HL-60 (cell line): ENCODE measurements at regions not wholly inside any gene's neighbourhood (a gene's known extent, or its start where the extent isn't known, plus 50 kb on each side); places are given as distances from the start of the nearest gene placed in this dataset.

Experiments
- DNase-seq, 2 experiments: peaks; one replicate each; pipeline ENCODE4 v3.0.0-alpha.2; 2010 to 2020; ENCODE audit warnings: low read depth in 1 of 2, low spot score in 1 of 2
- H3K27ac ChIP-seq: fragments of 250-450 bp; sonication (Bioruptor Pico); replicated peaks from 2 replicates; pipeline ENCODE4 v1.5.1; 2020; ENCODE audit warnings: mild to moderate bottlenecking, moderate library complexity
- H3K27me3 ChIP-seq: fragments of 250-450 bp; sonication (Bioruptor Pico); 2 replicates; pipeline ENCODE4 v1.5.1; 2021; ENCODE audit warnings: mild to moderate bottlenecking, moderate library complexity; ENCODE audit not compliant: insufficient read depth, poor library complexity, severe bottlenecking
- H3K4me3 ChIP-seq: replicated peaks from 2 replicates; pipeline ENCODE4 v1.5.1; 2011; ENCODE audit warnings: mild to moderate bottlenecking, control low read depth, low read length; ENCODE audit not compliant: insufficient read depth
- GABPA ChIP-seq: IDR thresholded peaks from 2 replicates; pipeline ENCODE4 v1.6.1; 2012; ENCODE audit warnings: low read depth
- POLR2AphosphoS5 ChIP-seq: IDR thresholded peaks from 2 replicates; pipeline ENCODE4 v1.6.1; 2012; ENCODE audit warnings: low read depth
- SPI1 ChIP-seq: IDR thresholded peaks from 2 replicates; pipeline ENCODE4 v1.6.1; 2012; ENCODE audit warnings: low read depth, mild to moderate bottlenecking, borderline replicate concordance
- TF ChIP-seq, protein P1 (sequence below): IDR thresholded peaks from one replicate; pipeline ENCODE4 v1.5.1; 2011; ENCODE audit warnings: low read length, control low read depth, inconsistent platforms; ENCODE audit not compliant: insufficient read depth
- TF ChIP-seq, protein P2 (sequence below): IDR thresholded peaks from 2 replicates; pipeline ENCODE4 v1.6.1; 2012; ENCODE audit warnings: low read depth; ENCODE audit not compliant: insufficient replicate concordance

DNA sequence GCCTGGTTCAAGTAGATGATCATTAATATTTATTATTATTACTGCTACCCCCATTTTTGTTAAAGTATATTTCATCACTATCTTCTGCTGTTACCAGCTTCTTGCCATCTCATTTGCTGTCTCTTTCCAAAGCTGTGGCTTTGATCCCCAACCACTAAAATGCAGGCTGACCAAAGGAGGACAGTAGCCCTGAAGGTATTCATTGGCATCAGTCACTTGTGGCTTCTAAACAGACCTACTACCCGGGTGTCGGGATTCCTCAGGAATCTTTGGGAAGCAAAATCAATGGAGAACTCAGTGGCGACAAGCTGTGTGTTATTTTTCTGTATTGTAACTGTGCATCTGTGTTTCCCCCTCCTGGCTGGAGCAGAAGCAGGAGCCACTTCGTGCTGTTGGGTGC lies 379.2 kb upstream of the ERCC4 start:
- Histone ChIP-seq H3K27ac (no peak overlapping the region), H3K27me3 (no peaks in the 10 kb centered on the region), H3K4me3 (no peak overlapping the region)
- no peak for DNase-seq
- TF ChIP-seq POLR2AphosphoS5, result no peak
- TF ChIP-seq GABPA, result no peak
- TF ChIP-seq, protein P1, sequence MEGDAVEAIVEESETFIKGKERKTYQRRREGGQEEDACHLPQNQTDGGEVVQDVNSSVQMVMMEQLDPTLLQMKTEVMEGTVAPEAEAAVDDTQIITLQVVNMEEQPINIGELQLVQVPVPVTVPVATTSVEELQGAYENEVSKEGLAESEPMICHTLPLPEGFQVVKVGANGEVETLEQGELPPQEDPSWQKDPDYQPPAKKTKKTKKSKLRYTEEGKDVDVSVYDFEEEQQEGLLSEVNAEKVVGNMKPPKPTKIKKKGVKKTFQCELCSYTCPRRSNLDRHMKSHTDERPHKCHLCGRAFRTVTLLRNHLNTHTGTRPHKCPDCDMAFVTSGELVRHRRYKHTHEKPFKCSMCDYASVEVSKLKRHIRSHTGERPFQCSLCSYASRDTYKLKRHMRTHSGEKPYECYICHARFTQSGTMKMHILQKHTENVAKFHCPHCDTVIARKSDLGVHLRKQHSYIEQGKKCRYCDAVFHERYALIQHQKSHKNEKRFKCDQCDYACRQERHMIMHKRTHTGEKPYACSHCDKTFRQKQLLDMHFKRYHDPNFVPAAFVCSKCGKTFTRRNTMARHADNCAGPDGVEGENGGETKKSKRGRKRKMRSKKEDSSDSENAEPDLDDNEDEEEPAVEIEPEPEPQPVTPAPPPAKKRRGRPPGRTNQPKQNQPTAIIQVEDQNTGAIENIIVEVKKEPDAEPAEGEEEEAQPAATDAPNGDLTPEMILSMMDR, result no peak
- TF ChIP-seq, protein P2, sequence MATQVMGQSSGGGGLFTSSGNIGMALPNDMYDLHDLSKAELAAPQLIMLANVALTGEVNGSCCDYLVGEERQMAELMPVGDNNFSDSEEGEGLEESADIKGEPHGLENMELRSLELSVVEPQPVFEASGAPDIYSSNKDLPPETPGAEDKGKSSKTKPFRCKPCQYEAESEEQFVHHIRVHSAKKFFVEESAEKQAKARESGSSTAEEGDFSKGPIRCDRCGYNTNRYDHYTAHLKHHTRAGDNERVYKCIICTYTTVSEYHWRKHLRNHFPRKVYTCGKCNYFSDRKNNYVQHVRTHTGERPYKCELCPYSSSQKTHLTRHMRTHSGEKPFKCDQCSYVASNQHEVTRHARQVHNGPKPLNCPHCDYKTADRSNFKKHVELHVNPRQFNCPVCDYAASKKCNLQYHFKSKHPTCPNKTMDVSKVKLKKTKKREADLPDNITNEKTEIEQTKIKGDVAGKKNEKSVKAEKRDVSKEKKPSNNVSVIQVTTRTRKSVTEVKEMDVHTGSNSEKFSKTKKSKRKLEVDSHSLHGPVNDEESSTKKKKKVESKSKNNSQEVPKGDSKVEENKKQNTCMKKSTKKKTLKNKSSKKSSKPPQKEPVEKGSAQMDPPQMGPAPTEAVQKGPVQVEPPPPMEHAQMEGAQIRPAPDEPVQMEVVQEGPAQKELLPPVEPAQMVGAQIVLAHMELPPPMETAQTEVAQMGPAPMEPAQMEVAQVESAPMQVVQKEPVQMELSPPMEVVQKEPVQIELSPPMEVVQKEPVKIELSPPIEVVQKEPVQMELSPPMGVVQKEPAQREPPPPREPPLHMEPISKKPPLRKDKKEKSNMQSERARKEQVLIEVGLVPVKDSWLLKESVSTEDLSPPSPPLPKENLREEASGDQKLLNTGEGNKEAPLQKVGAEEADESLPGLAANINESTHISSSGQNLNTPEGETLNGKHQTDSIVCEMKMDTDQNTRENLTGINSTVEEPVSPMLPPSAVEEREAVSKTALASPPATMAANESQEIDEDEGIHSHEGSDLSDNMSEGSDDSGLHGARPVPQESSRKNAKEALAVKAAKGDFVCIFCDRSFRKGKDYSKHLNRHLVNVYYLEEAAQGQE, result no peak
- TF ChIP-seq SPI1, result no peak

DNA sequence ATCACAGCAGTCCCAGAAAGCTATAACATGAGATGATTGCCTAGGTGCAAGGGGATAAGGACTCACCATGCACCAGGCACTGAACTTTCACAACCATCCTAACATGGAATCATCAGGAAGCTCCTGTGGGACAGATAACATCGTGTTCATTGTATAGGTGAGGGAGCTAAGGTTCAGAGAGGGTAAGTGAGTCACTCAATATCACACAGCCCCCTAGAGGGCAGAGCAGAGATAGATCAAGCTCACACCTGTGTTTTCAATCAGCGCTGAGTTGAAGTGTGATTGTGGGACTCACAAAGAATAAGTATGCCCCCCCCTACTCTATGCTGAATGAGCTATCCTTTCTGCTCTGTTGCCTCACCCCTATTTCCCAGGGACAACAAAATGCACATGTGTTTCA lies 377.7 kb upstream of the ERCC4 start:
- DNase-seq, result no peak
- no peak overlapping the region for H3K4me3 ChIP-seq
- H3K27me3 ChIP-seq, result no peaks in the 10 kb centered on the region
- TF ChIP-seq GABPA, result no peak
- TF ChIP-seq, protein P2, result no peak
- TF ChIP-seq SPI1, result no peak
- TF ChIP-seq, protein P1, result no peak
- no peak for TF ChIP-seq POLR2AphosphoS5
- no peak overlapping the region for H3K27ac ChIP-seq

DNA sequence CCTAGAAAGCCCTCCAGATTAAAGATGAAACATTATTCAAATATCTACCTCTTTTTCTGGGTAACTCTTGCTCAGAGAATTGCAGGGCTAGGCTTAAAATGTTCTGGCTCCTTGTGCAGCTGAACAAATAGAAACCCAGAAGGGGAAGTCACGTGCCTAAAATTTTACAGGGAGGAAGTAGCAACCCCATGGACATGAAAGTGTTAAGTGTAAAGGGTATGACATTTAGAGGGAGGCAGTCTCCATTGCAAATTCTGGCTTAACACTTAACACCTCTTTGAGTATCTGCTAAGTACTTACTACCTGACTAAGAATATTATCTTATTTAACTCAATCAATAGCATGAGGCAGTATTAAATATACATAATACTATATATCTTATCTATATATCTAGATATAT lies 376.1 kb upstream of the ERCC4 start:
- no peak overlapping the region for H3K4me3 ChIP-seq
- DNase-seq, result no peak
- H3K27ac ChIP-seq, result no peak overlapping the region
- TF ChIP-seq POLR2AphosphoS5 (no peak), SPI1 (no peak), GABPA (no peak)
- TF ChIP-seq, protein P2, result no peak
- TF ChIP-seq, protein P1, result no peak
- H3K27me3 ChIP-seq, result no peaks in the 10 kb centered on the region
